LNCAP (cell line): ENCODE measurements at regions not wholly inside any gene's neighbourhood (a gene's known extent, or its start where the extent isn't known, plus 50 kb on each side); places are given as distances from the start of the nearest gene placed in this dataset.

Experiments used
- TF ChIP-seq, protein P1 (sequence below): fragments of 450-650 bp; IDR thresholded peaks from 2 replicates; pipeline ENCODE4 v1.5.1; 2017; ENCODE audit warnings: mild to moderate bottlenecking

DNA sequence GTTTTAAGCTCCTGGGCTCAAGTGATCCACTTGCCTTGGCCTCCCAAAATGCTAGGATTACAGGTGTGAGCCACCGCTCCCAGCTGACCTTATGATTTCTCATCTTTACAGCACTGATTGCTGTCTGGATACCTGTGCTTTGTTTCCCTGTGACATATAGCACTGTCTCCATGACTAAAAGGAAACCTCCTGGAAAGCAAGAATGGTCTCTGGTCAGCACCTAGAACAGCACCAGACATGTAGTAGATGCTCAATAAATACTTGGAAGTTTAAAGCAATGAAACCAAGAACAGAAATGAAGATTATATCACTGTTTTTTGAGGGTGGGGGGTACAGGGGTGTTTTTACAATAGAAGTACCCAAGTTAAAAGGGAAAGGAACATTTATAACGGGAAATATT, 156.8 kb upstream of the ADAMTS9 start:
- TF ChIP-seq, protein P1, sequence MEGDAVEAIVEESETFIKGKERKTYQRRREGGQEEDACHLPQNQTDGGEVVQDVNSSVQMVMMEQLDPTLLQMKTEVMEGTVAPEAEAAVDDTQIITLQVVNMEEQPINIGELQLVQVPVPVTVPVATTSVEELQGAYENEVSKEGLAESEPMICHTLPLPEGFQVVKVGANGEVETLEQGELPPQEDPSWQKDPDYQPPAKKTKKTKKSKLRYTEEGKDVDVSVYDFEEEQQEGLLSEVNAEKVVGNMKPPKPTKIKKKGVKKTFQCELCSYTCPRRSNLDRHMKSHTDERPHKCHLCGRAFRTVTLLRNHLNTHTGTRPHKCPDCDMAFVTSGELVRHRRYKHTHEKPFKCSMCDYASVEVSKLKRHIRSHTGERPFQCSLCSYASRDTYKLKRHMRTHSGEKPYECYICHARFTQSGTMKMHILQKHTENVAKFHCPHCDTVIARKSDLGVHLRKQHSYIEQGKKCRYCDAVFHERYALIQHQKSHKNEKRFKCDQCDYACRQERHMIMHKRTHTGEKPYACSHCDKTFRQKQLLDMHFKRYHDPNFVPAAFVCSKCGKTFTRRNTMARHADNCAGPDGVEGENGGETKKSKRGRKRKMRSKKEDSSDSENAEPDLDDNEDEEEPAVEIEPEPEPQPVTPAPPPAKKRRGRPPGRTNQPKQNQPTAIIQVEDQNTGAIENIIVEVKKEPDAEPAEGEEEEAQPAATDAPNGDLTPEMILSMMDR = no peak

DNA sequence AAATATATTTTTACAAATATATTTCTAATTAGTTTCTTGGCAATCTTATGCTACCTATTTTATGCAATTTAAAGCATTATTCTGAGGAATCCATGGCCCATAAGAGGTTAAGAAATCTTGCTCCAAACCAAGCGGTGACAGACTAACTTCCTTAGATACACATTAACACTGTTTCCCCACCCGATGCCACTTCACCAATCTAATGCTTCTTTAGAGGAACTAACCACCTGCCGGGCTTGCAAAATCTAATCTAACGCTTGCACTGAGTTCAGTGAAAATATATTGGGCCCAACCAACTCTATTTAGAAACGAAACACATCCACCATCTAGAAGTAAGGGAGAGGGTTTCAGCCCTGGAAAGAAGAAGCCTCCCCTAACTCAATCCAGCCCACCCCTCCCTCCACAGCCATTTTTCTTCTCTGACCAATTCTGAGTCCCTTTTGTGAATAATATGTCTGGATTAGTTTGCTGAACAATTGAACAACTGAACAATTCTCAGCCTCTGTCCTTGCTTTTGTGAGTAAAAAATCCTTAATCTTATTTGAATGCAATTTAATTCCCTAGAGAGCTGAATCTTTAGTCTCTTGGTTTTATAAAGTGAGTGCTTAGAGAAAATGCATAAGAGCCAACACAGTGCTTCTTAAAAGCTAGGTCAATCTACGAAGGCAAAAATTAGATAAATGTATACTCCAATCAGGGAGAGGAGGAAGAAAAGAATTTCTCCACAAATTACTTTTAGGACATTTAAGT, 150.4 kb upstream of the ADAMTS9 start:
- TF ChIP-seq, protein P1 = no peak

DNA sequence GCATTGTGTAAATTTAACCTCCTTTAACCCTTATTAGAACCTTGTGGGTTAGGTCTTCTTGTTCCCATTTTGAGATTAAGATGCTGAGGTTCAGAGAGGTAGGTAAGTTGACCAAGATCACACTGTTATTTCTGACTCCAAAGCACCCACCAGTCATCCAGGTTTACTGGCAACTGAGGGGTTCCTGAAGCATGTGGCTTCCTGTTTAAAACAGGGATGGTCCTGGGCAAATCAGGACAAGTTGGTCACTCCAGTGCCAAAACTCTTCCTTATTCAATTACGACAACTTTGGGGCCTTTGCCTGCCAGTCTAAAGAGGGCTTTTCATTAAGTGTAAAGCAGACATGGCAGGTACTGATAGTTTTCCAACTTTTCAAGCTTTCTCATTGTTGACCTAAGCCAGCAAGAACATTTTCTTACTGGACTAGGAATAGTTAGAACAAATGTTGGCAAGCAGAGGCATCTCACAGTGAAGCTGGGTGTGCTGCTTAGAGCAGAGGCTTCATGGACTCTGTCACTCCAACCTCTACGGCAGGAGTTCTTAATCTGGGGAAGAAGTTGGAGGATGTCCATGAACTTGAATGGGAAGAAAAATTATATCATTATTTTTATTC, 149.4 kb upstream of the ADAMTS9 start:
- TF ChIP-seq, protein P1 = no peak

DNA sequence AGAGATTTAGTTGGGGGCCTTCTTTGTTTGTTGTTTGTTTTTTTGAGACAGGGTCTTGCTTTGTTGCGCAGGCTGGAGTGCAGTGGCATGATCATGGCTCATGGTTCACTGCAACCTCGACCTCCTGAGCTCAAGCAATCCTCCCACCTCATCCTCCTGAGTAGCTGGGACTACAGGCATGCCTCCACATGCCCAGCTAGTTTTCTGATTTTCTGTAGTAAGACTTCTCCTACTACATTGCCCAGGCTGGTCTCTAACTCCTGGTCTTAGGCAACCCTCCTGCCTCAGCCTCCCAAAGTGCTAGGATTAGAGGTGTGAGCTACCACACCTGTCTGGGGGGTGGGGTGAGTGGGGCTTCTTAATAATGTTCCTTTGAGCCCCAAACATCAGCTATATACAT, 148.3 kb upstream of the ADAMTS9 start:
- TF ChIP-seq, protein P1 = no peak

DNA sequence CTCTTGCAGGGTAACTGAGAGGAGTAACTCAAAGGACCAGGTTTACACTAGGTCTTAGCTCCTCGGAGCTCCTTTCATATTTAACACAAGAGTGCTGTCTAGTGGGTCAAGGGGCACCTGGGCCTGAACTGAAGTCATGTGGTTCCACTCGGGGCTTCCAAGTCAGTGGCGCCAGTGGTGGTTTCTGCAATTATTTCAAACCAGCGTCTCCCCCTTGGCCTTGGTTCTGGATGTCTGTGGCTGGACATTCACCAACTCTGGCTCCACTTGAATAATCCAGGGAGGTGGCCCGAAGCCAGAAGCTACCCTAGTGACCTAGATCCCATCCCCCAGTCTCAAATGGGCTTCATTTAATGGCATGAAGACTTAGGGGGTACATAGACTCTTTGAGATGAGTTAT, 144.3 kb upstream of the ADAMTS9 start:
- TF ChIP-seq, protein P1 = no peak

DNA sequence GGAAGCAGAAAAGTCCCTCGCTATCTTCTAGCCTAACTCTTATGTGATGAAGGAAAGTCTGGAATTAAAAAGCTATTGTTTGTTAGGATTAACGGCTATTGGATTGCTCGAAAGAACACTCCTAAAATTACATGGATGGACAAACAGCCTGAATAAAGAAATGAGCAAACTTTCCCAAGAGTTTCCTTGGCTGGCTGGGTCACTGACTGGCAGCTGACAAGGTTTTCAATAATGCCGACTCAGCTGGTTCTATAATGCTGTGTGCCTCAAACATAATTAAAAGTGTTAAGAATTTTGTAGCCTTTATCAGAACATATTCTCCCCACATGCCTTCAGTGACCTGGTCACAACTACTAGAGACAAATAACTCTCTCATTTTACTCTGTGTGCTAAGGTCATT, 142.9 kb upstream of the ADAMTS9 start:
- TF ChIP-seq, protein P1 = no peak

DNA sequence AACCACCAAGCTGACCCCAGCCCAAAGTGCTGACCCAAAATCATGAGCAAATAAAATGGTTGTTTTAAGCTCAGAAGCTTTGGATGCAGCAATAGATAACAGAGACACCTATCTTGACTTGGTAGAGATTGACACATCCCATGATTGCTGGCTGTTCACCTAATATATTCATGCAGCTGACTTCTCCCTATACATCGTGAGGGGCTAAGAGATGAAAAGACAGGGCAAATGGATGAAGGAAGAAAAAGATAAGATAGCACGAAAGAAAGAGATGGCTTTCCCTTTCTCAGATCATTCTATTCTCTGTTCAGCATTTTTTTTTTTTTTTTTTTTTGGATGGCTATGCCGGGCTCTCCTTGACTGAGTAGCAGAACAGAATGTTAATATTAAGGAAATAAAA, 141.5 kb upstream of the ADAMTS9 start:
- TF ChIP-seq, protein P1 = no peak
